Fibroblast of lung (primary cell): ENCODE measurements at regions not wholly inside any gene's neighbourhood (a gene's known extent, or its start where the extent isn't known, plus 50 kb on each side); places are given as distances from the start of the nearest gene placed in this dataset.

Source experiments
- DNase-seq, 2 donors: peaks; one replicate each; pipeline versions ENCODE4 v3.0.0 to v3.0.0-alpha.2; 2010; ENCODE audit warnings: low read depth in 2 of 2
- H2AFZ ChIP-seq: 2 replicates; pipeline ENCODE4 v1.5.1; 2012; ENCODE audit warnings: low read length, control low read depth, inconsistent platforms
- H3K27ac ChIP-seq: 2 replicates; pipeline ENCODE4 v1.5.1; 2011; ENCODE audit warnings: low read length, control low read depth; ENCODE audit not compliant: insufficient read depth
- H3K27me3 ChIP-seq: 2 replicates; pipeline ENCODE4 v1.5.1; 2011; ENCODE audit warnings: mild to moderate bottlenecking, low read length; ENCODE audit not compliant: control insufficient read depth, insufficient read depth
- H3K36me3 ChIP-seq: 2 replicates; pipeline ENCODE4 v1.5.1; 2011; ENCODE audit warnings: low read length; ENCODE audit not compliant: control insufficient read depth, insufficient read depth
- H3K4me1 ChIP-seq: 2 replicates; pipeline ENCODE4 v1.5.1; 2011; ENCODE audit warnings: low read length; ENCODE audit not compliant: control insufficient read depth, insufficient read depth; ENCODE audit errors: extremely low read depth
- H3K4me2 ChIP-seq: 2 replicates; pipeline ENCODE4 v1.5.1; 2011; ENCODE audit warnings: low read length, control low read depth; ENCODE audit not compliant: insufficient read depth; ENCODE audit errors: extremely low read depth
- H3K4me3 ChIP-seq, 4 experiments: fragments of 200-600 bp in 1 of 4; sonication (generic) in 1 of 4; replicated peaks in 1 of 4; 2 replicates each; pipeline ENCODE4 v1.5.1; 2011 to 2016; ENCODE audit warnings: low read length in 4 of 4, low read depth in 3 of 4, mild to moderate bottlenecking in 3 of 4, control low read depth in 2 of 4, inconsistent platforms in 1 of 4, mixed read lengths in 1 of 4; ENCODE audit not compliant: insufficient read depth in 1 of 4; ENCODE audit errors: control extremely low read depth in 1 of 4
- H3K79me2 ChIP-seq: 2 replicates; pipeline ENCODE4 v1.5.1; 2012; ENCODE audit warnings: mild to moderate bottlenecking, low read length, inconsistent platforms; ENCODE audit not compliant: control insufficient read depth, insufficient read depth
- H3K9ac ChIP-seq: 2 replicates; pipeline ENCODE4 v1.5.1; 2011; ENCODE audit warnings: mild to moderate bottlenecking, low read length, control low read depth; ENCODE audit not compliant: insufficient read depth
- H3K9me3 ChIP-seq: 2 replicates; pipeline ENCODE4 v1.5.1; 2012; ENCODE audit warnings: low read depth, low read length; ENCODE audit not compliant: control insufficient read depth, insufficient read depth
- H4K20me1 ChIP-seq: 2 replicates; pipeline ENCODE4 v1.5.1; 2011; ENCODE audit warnings: low read length; ENCODE audit not compliant: control insufficient read depth, insufficient read depth; ENCODE audit errors: extremely low read depth
- EZH2 ChIP-seq: IDR thresholded peaks from 2 replicates; pipeline ENCODE4 v1.5.1; 2012; ENCODE audit warnings: low read length, control low read depth, mild to moderate bottlenecking; ENCODE audit errors: missing control alignments
- TF ChIP-seq, protein P1 (sequence below), 2 donors: IDR thresholded peaks in 1 of 2; conservative IDR thresholded peaks in 1 of 2; 1 replicate in 1 of 2; 2 replicates in 1 of 2; pipeline ENCODE4 v1.5.1; 2011 to 2012; ENCODE audit warnings: low read length in 2 of 2, control low read depth in 1 of 2, inconsistent platforms in 1 of 2, low read depth in 1 of 2, mild to moderate bottlenecking in 1 of 2

DNA sequence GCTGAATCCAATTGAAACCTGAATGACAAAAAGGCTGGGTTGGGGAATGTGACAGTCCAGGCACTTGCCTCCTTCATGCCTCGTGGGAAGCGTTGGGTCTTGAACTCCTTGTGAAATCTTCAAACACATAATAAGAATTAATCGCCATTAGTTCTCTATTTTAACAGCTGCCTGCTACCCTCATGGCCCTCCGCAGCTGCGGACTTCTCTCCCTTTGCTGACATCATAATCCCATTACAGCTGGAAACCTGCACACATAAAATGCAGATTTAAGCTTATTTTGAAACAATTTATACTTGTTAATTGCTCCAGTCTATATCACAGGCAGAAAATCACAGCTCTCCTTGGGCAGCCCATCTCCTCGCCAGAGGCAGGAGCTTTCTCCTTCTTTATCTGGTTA is 403.0 kb upstream of the MKI67 start:
- no peaks in the 10 kb centered on the region for H4K20me1 ChIP-seq
- no peaks in the 10 kb centered on the region for H3K36me3 ChIP-seq
- no peak for TF ChIP-seq EZH2
- TF ChIP-seq, protein P1, sequence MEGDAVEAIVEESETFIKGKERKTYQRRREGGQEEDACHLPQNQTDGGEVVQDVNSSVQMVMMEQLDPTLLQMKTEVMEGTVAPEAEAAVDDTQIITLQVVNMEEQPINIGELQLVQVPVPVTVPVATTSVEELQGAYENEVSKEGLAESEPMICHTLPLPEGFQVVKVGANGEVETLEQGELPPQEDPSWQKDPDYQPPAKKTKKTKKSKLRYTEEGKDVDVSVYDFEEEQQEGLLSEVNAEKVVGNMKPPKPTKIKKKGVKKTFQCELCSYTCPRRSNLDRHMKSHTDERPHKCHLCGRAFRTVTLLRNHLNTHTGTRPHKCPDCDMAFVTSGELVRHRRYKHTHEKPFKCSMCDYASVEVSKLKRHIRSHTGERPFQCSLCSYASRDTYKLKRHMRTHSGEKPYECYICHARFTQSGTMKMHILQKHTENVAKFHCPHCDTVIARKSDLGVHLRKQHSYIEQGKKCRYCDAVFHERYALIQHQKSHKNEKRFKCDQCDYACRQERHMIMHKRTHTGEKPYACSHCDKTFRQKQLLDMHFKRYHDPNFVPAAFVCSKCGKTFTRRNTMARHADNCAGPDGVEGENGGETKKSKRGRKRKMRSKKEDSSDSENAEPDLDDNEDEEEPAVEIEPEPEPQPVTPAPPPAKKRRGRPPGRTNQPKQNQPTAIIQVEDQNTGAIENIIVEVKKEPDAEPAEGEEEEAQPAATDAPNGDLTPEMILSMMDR (conservative IDR thresholded peaks at IDR 0.05 in 1 of 2, IDR thresholded peaks at IDR 0.05 in 1 of 2; ENCODE audit: low read depth in 1 of 2, low read length in 2 of 2) = no peak
- no peaks in the 10 kb centered on the region for H3K79me2 ChIP-seq
- H3K4me3 ChIP-seq = no peak overlapping the region
- H3K4me2 ChIP-seq = no peak overlapping the region
- H3K9me3 ChIP-seq = no peaks in the 10 kb centered on the region
- no peak overlapping the region for H2AFZ ChIP-seq
- H3K4me1 ChIP-seq = no peaks in the 10 kb centered on the region
- no peaks in the 10 kb centered on the region for H3K27me3 ChIP-seq
- no peak overlapping the region for H3K9ac ChIP-seq
- no peak for DNase-seq
- no peak overlapping the region for H3K27ac ChIP-seq

DNA sequence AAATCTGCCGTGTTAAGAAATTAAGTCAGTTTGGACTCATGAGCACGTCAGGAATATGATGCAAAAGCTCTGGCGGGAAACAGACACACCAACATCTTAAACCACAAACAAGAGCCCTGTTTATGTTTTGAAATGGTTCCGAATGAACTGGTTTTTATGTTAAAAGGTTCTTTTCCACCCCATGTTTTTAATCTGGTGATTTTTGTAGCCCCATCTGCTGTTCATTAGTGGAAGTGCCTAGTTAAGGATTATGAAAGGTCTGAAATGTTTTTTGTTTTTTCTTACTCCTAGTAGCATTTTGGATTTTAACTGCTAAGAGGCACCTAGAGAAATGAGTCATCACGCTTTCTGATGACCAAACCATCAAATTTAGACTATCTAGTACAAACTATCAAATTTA is 404.1 kb upstream of the MKI67 start:
- no peak overlapping the region for H3K27ac ChIP-seq
- no peaks in the 10 kb centered on the region for H3K27me3 ChIP-seq
- no peaks in the 10 kb centered on the region for H4K20me1 ChIP-seq
- H3K9ac ChIP-seq = no peak overlapping the region
- H3K79me2 ChIP-seq = no peaks in the 10 kb centered on the region
- no peak overlapping the region for H3K4me2 ChIP-seq
- no peak overlapping the region for H3K4me3 ChIP-seq
- peak in 1 of 2 donors; percentile 1 for DNase-seq
- H3K9me3 ChIP-seq = no peaks in the 10 kb centered on the region
- H2AFZ ChIP-seq = no peak overlapping the region
- H3K36me3 ChIP-seq = no peaks in the 10 kb centered on the region
- no peak for TF ChIP-seq EZH2
- TF ChIP-seq, protein P1 (conservative IDR thresholded peaks at IDR 0.05 in 1 of 2, IDR thresholded peaks at IDR 0.05 in 1 of 2; ENCODE audit: low read depth in 1 of 2, low read length in 2 of 2) = peak in 1 of 2 donors; percentile 32
- no peaks in the 10 kb centered on the region for H3K4me1 ChIP-seq

DNA sequence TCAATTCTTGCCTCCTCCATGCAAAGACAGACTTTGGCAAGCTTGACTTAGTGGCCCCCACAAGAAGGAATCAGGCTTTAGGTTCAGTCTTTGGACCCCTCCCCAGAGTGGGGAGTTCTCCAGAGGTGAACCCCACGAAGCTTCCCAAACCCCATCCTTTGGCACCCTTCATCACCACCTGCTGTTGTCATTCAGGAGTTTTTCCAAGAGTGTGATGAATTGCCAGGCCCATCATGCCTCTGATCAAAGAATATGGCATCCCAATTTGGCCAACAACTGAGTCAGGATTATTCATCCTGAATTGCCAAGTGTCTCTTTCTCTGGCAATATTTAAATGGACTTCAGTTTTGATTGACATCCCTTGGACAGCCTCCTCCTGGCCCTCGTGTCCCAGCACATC is 404.7 kb upstream of the MKI67 start:
- no peak overlapping the region for H3K9ac ChIP-seq
- no peak overlapping the region for H2AFZ ChIP-seq
- H3K4me2 ChIP-seq = no peak overlapping the region
- TF ChIP-seq EZH2 = no peak
- TF ChIP-seq, protein P1 (conservative IDR thresholded peaks at IDR 0.05 in 1 of 2, IDR thresholded peaks at IDR 0.05 in 1 of 2; ENCODE audit: low read depth in 1 of 2, low read length in 2 of 2) = no peak
- H3K27ac ChIP-seq = no peak overlapping the region
- H3K4me1 ChIP-seq = no peaks in the 10 kb centered on the region
- H3K36me3 ChIP-seq = no peaks in the 10 kb centered on the region
- H3K4me3 ChIP-seq = no peak overlapping the region
- H3K9me3 ChIP-seq = no peaks in the 10 kb centered on the region
- no peaks in the 10 kb centered on the region for H3K27me3 ChIP-seq
- no peaks in the 10 kb centered on the region for H4K20me1 ChIP-seq
- H3K79me2 ChIP-seq = no peaks in the 10 kb centered on the region
- no peak for DNase-seq
